SK-N-SH treated with all-trans-retinoic acid at 6 μM for 48 hours (cell line): ENCODE measurements at regions not wholly inside any gene's neighbourhood (a gene's known extent, or its start where the extent isn't known, plus 50 kb on each side); places are given as distances from the start of the nearest gene placed in this dataset.

Experiments used
- ATAC-seq: fragments of 200-7000 bp; cut with Tn5 transposase; 3 replicates; pipeline ENCODE4 v1.9.1; 2020; ENCODE audit warnings: mild to moderate bottlenecking, moderate library complexity
- ARNTL ChIP-seq: fragments of 450-650 bp; formaldehyde crosslinking; IDR thresholded peaks from 2 replicates; pipeline ENCODE4 v1.5.0; 2020; ENCODE audit warnings: low read depth, mild to moderate bottlenecking, moderate library complexity, borderline replicate concordance
- BACH2 ChIP-seq: fragments of 250-450 bp; sonication (Bioruptor Pico); IDR thresholded peaks from 2 replicates; pipeline ENCODE4 v1.9.0; 2021; ENCODE audit warnings: mild to moderate bottlenecking, borderline replicate concordance
- CSDC2 ChIP-seq: fragments of 250-450 bp; sonication (Bioruptor Pico); IDR thresholded peaks from 2 replicates; pipeline ENCODE4 v1.5.0; 2020; ENCODE audit warnings: mild to moderate bottlenecking, moderate library complexity
- ESRRG ChIP-seq: fragments of 250-450 bp; sonication (Bioruptor Pico); IDR thresholded peaks from 2 replicates; pipeline ENCODE4 v1.6.1; 2021; ENCODE audit warnings: mild to moderate bottlenecking
- GLIS3 ChIP-seq: fragments of 250-450 bp; sonication (Bioruptor Pico); IDR thresholded peaks from 2 replicates; pipeline ENCODE4 v1.5.0; 2020; ENCODE audit warnings: mild to moderate bottlenecking, moderate library complexity
- ISL1 ChIP-seq: fragments of 250-450 bp; sonication (Bioruptor Pico); IDR thresholded peaks from 2 replicates; pipeline ENCODE4 v2.1.2; 2022; ENCODE audit warnings: mild to moderate bottlenecking, moderate library complexity
- PATZ1 ChIP-seq: fragments of 250-450 bp; sonication (Bioruptor Pico); IDR thresholded peaks from 2 replicates; pipeline ENCODE4 v1.8.0; 2020; ENCODE audit warnings: mild to moderate bottlenecking, moderate library complexity, borderline replicate concordance
- POU6F1 ChIP-seq: fragments of 250-450 bp; sonication (Bioruptor Pico); IDR thresholded peaks from 2 replicates; pipeline ENCODE4 v1.8.0; 2021; ENCODE audit warnings: low read depth, mild to moderate bottlenecking, moderate library complexity, borderline replicate concordance
- PPARA ChIP-seq: fragments of 250-450 bp; sonication (Bioruptor Pico); IDR thresholded peaks from 2 replicates; pipeline ENCODE4 v1.5.0; 2020; ENCODE audit warnings: mild to moderate bottlenecking, borderline replicate concordance
- RARB ChIP-seq: fragments of 250-450 bp; sonication (Bioruptor Pico); IDR thresholded peaks from 2 replicates; pipeline ENCODE4 v1.8.0; 2021; ENCODE audit warnings: mild to moderate bottlenecking, moderate library complexity
- SNAI2 ChIP-seq: fragments of 250-450 bp; sonication (Bioruptor Pico); IDR thresholded peaks from 2 replicates; pipeline ENCODE4 v1.5.0; 2020; ENCODE audit warnings: mild to moderate bottlenecking, moderate library complexity
- TCF4 ChIP-seq: fragments of 250-450 bp; sonication (Bioruptor Pico); IDR thresholded peaks from 2 replicates; pipeline ENCODE4 v1.8.0; 2021; ENCODE audit warnings: mild to moderate bottlenecking, moderate library complexity, borderline replicate concordance
- TOX ChIP-seq: fragments of 250-450 bp; sonication (Bioruptor Pico); IDR thresholded peaks from 2 replicates; pipeline ENCODE4 v1.8.0; 2021; ENCODE audit warnings: mild to moderate bottlenecking, moderate library complexity, borderline replicate concordance
- ZC3H10 ChIP-seq: fragments of 250-450 bp; sonication (Bioruptor Pico); IDR thresholded peaks from 2 replicates; pipeline ENCODE4 v1.5.1; 2021; ENCODE audit warnings: mild to moderate bottlenecking, moderate library complexity
- ZFP3 ChIP-seq: fragments of 250-450 bp; sonication (Bioruptor Pico); IDR thresholded peaks from 2 replicates; pipeline ENCODE4 v1.5.0; 2020; ENCODE audit warnings: mild to moderate bottlenecking, moderate library complexity
- ZFP30 ChIP-seq: fragments of 450-650 bp; formaldehyde crosslinking; IDR thresholded peaks from 2 replicates; pipeline ENCODE4 v1.5.0; 2022; ENCODE audit warnings: mild to moderate bottlenecking, moderate library complexity
- ZNF70 ChIP-seq: fragments of 450-650 bp; formaldehyde crosslinking; IDR thresholded peaks from 2 replicates; pipeline ENCODE4 v1.5.0; 2020; ENCODE audit warnings: mild to moderate bottlenecking, moderate library complexity
- ZNF8 ChIP-seq: fragments of 450-650 bp; formaldehyde crosslinking; IDR thresholded peaks from 2 replicates; pipeline ENCODE4 v1.5.0; 2020; ENCODE audit warnings: mild to moderate bottlenecking, moderate library complexity
- TF ChIP-seq, protein P1 (sequence below): fragments of 250-450 bp; sonication (Bioruptor Pico); IDR thresholded peaks from 2 replicates; pipeline ENCODE4 v1.5.1; 2020; ENCODE audit warnings: low read depth, mild to moderate bottlenecking, moderate library complexity
- TF ChIP-seq, protein P2 (sequence below): fragments of 250-450 bp; sonication (Bioruptor Pico); IDR thresholded peaks from 2 replicates; pipeline ENCODE4 v1.5.0; 2020; ENCODE audit warnings: mild to moderate bottlenecking, moderate library complexity
- TF ChIP-seq, protein P3 (sequence below): fragments of 250-450 bp; sonication (Bioruptor Pico); IDR thresholded peaks from 2 replicates; pipeline ENCODE4 v1.5.1; 2021; ENCODE audit warnings: mild to moderate bottlenecking, moderate library complexity

- TF ChIP-seq TOX (CRISPR knock-in tag) = no peak
- no peak for TF ChIP-seq GLIS3 (CRISPR knock-in tag)
- no peak for TF ChIP-seq ISL1 (CRISPR knock-in tag)
- TF ChIP-seq ARNTL (CRISPR knock-in tag) = no peak
- TF ChIP-seq ZFP3 (CRISPR knock-in tag) = no peak
- no peak for TF ChIP-seq ESRRG (CRISPR knock-in tag)
- TF ChIP-seq PATZ1 = no peak
- ATAC-seq = no peak
Observed at GRCh38 chr13:42706286-42706685, 75.1 kb upstream of the FAM216B start.

GRCh38 chr13:42707048-42707447, 74.3 kb upstream of the FAM216B start:
- no peak for ATAC-seq
- TF ChIP-seq ZFP30 (CRISPR knock-in tag) (no peak), SNAI2 (CRISPR knock-in tag) (no peak), ZC3H10 (CRISPR knock-in tag) (no peak), CSDC2 (CRISPR knock-in tag) (no peak), ARNTL (CRISPR knock-in tag) (no peak), BACH2 (CRISPR knock-in tag) (no peak), RARB (CRISPR knock-in tag) (no peak), PATZ1 (no peak), PPARA (CRISPR knock-in tag) (no peak), TOX (CRISPR knock-in tag) (no peak), ISL1 (CRISPR knock-in tag) (no peak), TCF4 (no peak), ESRRG (CRISPR knock-in tag) (no peak), ZNF8 (CRISPR knock-in tag) (no peak), ZNF70 (no peak)
- TF ChIP-seq, protein P1, sequence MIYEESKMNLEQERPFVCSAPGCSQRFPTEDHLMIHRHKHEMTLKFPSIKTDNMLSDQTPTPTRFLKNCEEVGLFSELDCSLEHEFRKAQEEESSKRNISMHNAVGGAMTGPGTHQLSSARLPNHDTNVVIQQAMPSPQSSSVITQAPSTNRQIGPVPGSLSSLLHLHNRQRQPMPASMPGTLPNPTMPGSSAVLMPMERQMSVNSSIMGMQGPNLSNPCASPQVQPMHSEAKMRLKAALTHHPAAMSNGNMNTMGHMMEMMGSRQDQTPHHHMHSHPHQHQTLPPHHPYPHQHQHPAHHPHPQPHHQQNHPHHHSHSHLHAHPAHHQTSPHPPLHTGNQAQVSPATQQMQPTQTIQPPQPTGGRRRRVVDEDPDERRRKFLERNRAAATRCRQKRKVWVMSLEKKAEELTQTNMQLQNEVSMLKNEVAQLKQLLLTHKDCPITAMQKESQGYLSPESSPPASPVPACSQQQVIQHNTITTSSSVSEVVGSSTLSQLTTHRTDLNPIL (CRISPR knock-in tag) = no peak

DNA sequence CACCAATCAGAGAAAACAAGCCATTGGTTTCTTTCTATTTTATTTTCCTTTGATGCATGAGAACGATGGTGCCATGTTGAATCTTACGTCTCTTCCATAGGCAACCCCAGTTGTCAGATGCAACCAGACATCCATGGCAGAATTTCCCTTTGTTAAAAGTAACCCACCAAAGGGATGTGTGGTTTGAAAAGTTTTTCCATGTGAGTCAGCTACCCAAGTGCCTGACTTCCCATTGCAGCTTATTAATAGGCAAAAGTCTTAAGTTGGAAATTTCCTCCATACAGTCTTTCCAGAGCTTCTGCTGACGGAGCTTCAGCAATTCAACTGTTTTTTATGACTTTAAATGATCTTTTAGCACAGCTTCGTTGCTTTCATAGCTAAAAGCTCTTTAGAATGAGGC, 73.8 kb upstream of the FAM216B start:
- ATAC-seq = no peak
- no peak for TF ChIP-seq ESRRG (CRISPR knock-in tag)
- no peak for TF ChIP-seq PPARA (CRISPR knock-in tag)
- TF ChIP-seq CSDC2 (CRISPR knock-in tag) = no peak
- TF ChIP-seq SNAI2 (CRISPR knock-in tag) = no peak
- TF ChIP-seq, protein P2, sequence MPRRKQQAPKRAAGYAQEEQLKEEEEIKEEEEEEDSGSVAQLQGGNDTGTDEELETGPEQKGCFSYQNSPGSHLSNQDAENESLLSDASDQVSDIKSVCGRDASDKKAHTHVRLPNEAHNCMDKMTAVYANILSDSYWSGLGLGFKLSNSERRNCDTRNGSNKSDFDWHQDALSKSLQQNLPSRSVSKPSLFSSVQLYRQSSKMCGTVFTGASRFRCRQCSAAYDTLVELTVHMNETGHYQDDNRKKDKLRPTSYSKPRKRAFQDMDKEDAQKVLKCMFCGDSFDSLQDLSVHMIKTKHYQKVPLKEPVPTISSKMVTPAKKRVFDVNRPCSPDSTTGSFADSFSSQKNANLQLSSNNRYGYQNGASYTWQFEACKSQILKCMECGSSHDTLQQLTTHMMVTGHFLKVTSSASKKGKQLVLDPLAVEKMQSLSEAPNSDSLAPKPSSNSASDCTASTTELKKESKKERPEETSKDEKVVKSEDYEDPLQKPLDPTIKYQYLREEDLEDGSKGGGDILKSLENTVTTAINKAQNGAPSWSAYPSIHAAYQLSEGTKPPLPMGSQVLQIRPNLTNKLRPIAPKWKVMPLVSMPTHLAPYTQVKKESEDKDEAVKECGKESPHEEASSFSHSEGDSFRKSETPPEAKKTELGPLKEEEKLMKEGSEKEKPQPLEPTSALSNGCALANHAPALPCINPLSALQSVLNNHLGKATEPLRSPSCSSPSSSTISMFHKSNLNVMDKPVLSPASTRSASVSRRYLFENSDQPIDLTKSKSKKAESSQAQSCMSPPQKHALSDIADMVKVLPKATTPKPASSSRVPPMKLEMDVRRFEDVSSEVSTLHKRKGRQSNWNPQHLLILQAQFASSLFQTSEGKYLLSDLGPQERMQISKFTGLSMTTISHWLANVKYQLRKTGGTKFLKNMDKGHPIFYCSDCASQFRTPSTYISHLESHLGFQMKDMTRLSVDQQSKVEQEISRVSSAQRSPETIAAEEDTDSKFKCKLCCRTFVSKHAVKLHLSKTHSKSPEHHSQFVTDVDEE (CRISPR knock-in tag) = no peak
- TF ChIP-seq, protein P3, sequence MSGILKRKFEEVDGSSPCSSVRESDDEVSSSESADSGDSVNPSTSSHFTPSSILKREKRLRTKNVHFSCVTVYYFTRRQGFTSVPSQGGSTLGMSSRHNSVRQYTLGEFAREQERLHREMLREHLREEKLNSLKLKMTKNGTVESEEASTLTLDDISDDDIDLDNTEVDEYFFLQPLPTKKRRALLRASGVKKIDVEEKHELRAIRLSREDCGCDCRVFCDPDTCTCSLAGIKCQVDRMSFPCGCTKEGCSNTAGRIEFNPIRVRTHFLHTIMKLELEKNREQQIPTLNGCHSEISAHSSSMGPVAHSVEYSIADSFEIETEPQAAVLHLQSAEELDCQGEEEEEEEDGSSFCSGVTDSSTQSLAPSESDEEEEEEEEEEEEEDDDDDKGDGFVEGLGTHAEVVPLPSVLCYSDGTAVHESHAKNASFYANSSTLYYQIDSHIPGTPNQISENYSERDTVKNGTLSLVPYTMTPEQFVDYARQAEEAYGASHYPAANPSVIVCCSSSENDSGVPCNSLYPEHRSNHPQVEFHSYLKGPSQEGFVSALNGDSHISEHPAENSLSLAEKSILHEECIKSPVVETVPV (CRISPR knock-in tag) = no peak
- TF ChIP-seq ARNTL (CRISPR knock-in tag) = no peak
- TF ChIP-seq RARB (CRISPR knock-in tag) = no peak
- TF ChIP-seq, protein P1 (CRISPR knock-in tag) = no peak
- TF ChIP-seq ZNF70 = no peak
- no peak for TF ChIP-seq TOX (CRISPR knock-in tag)
- no peak for TF ChIP-seq POU6F1 (CRISPR knock-in tag)
- no peak for TF ChIP-seq BACH2 (CRISPR knock-in tag)
- no peak for TF ChIP-seq ZFP30 (CRISPR knock-in tag)
